ENCODE measurements at regions not wholly inside any gene's neighbourhood (a gene's known extent, or its start where the extent isn't known, plus 50 kb on each side); places are given as distances from the start of the nearest gene placed in this dataset.

DNA sequence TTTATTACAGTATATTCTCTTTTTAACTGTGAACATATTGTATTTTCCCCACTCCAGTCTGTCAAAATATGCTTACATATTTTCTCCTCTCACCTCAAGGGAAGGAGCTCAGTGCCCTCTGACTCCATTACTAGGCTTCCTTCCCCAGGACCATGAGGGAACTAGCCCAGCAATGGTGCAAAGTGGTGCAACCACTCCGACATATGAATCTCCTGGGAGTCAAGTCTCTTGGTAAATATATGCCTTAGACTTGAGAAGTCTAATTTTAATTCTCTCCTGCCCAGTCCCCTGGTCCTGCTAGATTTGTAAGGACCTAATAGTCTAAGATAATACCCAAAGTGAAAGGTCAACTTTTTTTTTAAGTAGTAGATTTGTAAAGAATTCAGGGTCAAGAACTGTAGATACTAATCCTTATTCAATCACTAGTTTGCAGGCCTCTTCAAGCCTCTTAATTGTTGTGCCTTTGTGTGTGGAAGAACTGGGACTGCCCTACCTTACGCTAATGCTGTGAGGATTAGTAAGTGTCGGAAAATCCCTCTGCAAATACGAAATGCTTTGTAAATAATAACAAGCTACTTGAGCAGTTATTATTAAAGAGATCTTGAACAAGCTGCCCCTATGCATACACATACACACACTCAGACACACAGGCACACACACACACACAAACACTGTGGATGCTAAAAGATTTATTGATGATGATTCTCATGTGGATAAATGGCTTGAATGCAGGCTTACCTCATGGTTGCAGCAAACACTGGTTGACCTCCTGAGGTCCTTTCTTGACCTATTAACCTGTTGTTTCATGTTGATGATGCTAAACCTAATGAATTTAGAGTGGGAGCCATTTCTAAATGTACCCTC, 251.2 kb upstream of the PARD3B start:
- no peak for DNase-seq (ENCODE audit: extremely low read depth, low read depth)
- no peak overlapping the region for H3K4me3 ChIP-seq (replicated peaks; ENCODE audit: low read depth, low read length)
- TF ChIP-seq, protein P1, sequence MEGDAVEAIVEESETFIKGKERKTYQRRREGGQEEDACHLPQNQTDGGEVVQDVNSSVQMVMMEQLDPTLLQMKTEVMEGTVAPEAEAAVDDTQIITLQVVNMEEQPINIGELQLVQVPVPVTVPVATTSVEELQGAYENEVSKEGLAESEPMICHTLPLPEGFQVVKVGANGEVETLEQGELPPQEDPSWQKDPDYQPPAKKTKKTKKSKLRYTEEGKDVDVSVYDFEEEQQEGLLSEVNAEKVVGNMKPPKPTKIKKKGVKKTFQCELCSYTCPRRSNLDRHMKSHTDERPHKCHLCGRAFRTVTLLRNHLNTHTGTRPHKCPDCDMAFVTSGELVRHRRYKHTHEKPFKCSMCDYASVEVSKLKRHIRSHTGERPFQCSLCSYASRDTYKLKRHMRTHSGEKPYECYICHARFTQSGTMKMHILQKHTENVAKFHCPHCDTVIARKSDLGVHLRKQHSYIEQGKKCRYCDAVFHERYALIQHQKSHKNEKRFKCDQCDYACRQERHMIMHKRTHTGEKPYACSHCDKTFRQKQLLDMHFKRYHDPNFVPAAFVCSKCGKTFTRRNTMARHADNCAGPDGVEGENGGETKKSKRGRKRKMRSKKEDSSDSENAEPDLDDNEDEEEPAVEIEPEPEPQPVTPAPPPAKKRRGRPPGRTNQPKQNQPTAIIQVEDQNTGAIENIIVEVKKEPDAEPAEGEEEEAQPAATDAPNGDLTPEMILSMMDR (IDR thresholded peaks at IDR 0.05; ENCODE audit: low read depth, low read length, missing control alignments) = no peak

DNA sequence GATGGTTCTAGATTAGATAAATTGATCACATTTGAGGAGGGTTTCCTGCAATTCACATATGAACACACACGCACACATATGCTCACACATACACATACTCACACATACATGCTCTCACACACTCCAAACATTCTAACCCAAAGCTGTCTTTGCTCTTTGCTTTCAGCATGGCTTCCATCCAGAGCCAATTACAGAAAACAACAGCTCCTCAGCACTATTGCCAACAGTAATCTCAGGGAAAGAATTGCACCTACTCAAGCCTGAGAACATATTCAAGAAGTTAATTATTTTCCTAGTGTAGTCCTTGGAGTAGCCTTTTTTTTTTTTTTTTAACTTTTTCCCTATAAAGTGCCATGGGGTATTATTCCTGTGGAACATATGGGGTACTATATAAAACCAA, 246.9 kb upstream of the PARD3B start:
- DNase-seq (ENCODE audit: extremely low read depth, low read depth) = no peak
- no peak overlapping the region for H3K4me3 ChIP-seq (replicated peaks; ENCODE audit: low read depth, low read length)
- TF ChIP-seq, protein P1 (IDR thresholded peaks at IDR 0.05; ENCODE audit: low read depth, low read length, missing control alignments) = no peak

DNA sequence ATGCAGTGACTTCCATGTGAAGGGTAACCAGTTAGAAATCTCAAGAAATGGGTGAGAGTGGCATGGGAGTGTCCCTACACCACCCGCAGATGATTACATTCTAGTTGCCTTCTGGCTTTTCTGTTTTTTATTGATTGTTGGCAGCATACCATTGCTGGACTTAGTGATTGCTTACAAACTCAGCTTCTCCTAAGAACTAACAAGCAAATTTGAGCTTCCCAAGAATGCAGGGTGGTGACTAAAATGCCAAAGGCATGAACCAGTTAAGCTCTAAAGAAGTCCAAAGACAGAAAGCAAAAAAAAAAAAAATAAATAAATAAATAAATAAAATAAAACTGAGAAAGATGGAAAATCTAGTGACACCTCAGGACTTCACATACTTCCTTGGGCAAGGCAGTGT, 245.5 kb upstream of the PARD3B start:
- TF ChIP-seq, protein P1 (IDR thresholded peaks at IDR 0.05; ENCODE audit: low read depth, low read length, missing control alignments) = no peak
- H3K4me3 ChIP-seq (replicated peaks; ENCODE audit: low read depth, low read length) = no peak overlapping the region
- DNase-seq (ENCODE audit: extremely low read depth, low read depth) = no peak

DNA sequence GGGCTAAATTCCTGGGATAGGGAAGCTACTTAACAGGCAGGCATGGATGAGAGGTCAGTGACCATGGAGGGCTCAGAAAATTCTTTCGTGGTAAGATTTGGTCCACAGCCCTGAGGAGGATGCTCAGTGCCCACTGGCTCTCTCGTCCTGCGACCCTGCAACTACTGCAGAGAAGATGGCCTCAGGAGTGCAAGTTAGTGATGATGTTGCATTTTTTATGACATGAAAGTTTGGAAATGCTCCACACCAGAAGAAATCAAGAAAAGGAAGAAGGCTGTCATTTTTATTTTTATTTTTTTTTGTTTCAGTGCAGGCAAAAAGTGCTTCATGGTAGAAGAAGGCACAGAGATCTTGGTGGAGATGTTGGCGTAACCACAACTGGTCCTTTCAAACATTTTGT, 238.6 kb upstream of the PARD3B start:
- DNase-seq (ENCODE audit: extremely low read depth, low read depth) = no peak
- no peak overlapping the region for H3K4me3 ChIP-seq (replicated peaks; ENCODE audit: low read depth, low read length)
- TF ChIP-seq, protein P1 (IDR thresholded peaks at IDR 0.05; ENCODE audit: low read depth, low read length, missing control alignments) = no peak

DNA sequence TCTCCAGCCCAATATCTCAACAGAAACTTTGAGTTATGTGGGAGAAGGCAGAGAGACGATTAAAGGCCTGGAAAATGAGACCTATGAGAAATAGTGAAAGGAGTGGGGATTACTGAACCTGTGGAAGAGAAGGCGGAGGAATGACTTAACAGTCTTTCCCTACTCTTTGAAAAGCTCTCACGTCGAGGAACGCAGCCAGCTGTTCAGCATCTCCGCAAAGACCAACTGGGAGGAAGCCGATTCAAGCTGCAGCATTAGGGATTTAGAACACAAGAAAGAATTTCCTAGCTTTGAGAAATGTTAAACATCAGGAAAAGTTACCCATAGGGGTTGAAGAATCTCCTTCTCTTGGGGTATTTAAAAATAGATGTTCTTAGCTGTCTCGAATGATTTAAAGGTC, 233.2 kb upstream of the PARD3B start:
- TF ChIP-seq, protein P1 (IDR thresholded peaks at IDR 0.05; ENCODE audit: low read depth, low read length, missing control alignments) = no peak
- no peak overlapping the region for H3K4me3 ChIP-seq (replicated peaks; ENCODE audit: low read depth, low read length)
- no peak for DNase-seq (ENCODE audit: extremely low read depth, low read depth)

DNA sequence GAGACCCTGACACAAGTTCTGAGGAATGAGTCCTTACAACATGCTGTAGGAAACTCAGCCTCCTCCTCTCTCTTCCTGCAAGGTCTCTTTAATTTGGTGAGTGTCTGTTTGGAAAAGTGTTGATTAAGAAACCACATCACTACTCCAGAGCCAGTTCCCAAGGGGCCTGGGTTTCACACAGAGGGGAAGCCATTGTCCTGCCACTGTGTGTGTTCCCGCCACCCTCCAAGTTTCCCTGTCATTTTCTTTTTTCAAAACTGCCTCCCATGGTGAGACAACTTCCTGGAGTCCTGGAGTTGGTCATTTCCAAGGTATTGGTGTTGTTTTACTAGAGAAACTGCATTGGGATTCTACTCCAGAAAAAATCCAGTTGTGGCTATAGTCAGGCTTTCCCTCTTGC, 232.0 kb upstream of the PARD3B start:
- no peak for DNase-seq (ENCODE audit: extremely low read depth, low read depth)
- H3K4me3 ChIP-seq (replicated peaks; ENCODE audit: low read depth, low read length) = no peak overlapping the region
- TF ChIP-seq, protein P1 (IDR thresholded peaks at IDR 0.05; ENCODE audit: low read depth, low read length, missing control alignments) = no peak

All from HFF-Myc (cell line).